Adrenal gland (tissue), 9 donors: ENCODE measurements at regions not wholly inside any gene's neighbourhood (a gene's known extent, or its start where the extent isn't known, plus 50 kb on each side); places are given as distances from the start of the nearest gene placed in this dataset.

Source experiments
- DNase-seq, 7 donors: peaks; one replicate each; pipeline ENCODE4 v3.0.0-alpha.2; 2019 to 2020
- H3K27ac ChIP-seq, 5 donors: fragments of 200-600 bp; sonication (generic) in 4 of 5; 1 replicate in 3 of 5; 2 replicates in 2 of 5; pipeline versions ENCODE4 v1.5.1 to v1.8.0; 2016 to 2020; ENCODE audit warnings: mild to moderate bottlenecking in 1 of 5
- H3K27me3 ChIP-seq: fragments of 200-600 bp; 2 replicates; pipeline ENCODE4 v1.8.0; 2021
- H3K36me3 ChIP-seq, 2 donors: fragments of 200-600 bp; replicated peaks in 1 of 2; 1 replicate in 1 of 2; 2 replicates in 1 of 2; pipeline versions ENCODE4 v1.5.1 to v1.8.0; 2018 to 2022
- H3K4me1 ChIP-seq, 2 donors: fragments of 200-600 bp; replicated peaks in 1 of 2; 1 replicate in 1 of 2; 2 replicates in 1 of 2; pipeline versions ENCODE4 v1.5.1 to v1.8.0; 2018 to 2021
- H3K4me3 ChIP-seq, 4 donors: fragments of 200-600 bp; sonication (generic) in 3 of 4; one replicate each; pipeline ENCODE4 v1.5.1; 2016 to 2018
- H3K9me3 ChIP-seq, 3 donors: fragments of 200-600 bp; sonication (generic) in 1 of 3; replicated peaks in 1 of 3; 1 replicate in 2 of 3; 2 replicates in 1 of 3; pipeline versions ENCODE4 v1.5.1 to v1.8.0; 2016 to 2021
- POLR2A ChIP-seq, 2 donors: fragments of 450-650 bp; IDR thresholded peaks; one replicate each; pipeline ENCODE4 v1.6.1; 2017; ENCODE audit warnings: antibody characterized with exemption in 2 of 2, mild to moderate bottlenecking in 2 of 2, moderate library complexity in 1 of 2
- WGBS, 4 donors: extraction: QIAGEN DNeasy Blood & Tissue Kit in 2 of 4; methylation state at CpG; one replicate each; pipeline versions ENCODE4 v1.1.5 to v1.1.7; 2013 to 2017; 5-methylcytosine and 5-hydroxymethylcytosine counted together
- intact Hi-C, 2 donors: fragments of 100-400 bp; cut with DNase I; formaldehyde crosslinking; loops; one replicate each; pipeline versions ENCODE4 v1.14.1 to v1.15.0; 2022 to 2023
- TF ChIP-seq, protein P1 (sequence below), 6 experiments: fragments of 450-650 bp in 4 of 6; fragments of 200-600 bp in 2 of 6; sonication (generic) in 1 of 6; IDR thresholded peaks; 1 replicate in 5 of 6; 2 replicates in 1 of 6; pipeline versions ENCODE4 v1.5.1 to v1.8.0; 2016 to 2021; ENCODE audit warnings: antibody characterized with exemption in 6 of 6, mild to moderate bottlenecking in 2 of 6, moderate library complexity in 1 of 6
- donor health status: healthy with polysubstance abuse.
- donor health status: Bipolar disorder and iron deficiency.
- donor health status: DM: yes; HTN: yes; CAD: no.
- donor health status: DM: no; HTN: no; CAD: no.
- donor health status: DM: no; HTN: no; CAD: no.

DNA sequence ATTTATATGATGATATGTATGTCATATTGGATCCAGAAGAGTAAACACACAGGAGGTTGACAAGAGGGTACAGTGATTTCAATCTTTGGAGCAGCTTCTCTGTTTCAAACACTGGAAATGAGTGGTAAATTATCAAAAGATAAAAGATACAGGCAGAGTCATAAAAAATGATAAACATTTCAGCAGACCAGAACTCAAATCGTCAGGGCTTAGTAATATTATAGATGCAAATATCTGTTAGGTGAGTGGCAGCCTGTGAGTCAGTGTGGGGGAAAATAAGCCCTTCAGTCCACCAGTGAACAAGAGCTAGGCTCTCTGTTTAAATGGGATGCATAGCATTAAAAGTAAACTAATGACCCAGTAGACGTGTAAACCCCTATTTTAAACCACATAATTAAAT lies 1378.1 kb downstream of the EFNA5 start:
- DNase-seq, result no peak
- Histone ChIP-seq H3K36me3 (no peaks in the 10 kb centered on the region), H3K4me3 (no peak overlapping the region), H3K4me1 (no peaks in the 10 kb centered on the region), H3K27me3 (no peaks in the 10 kb centered on the region), H3K27ac (no peak overlapping the region), H3K9me3 (no peaks in the 10 kb centered on the region)
- WGBS, 4 donors, result 22 to 61% (median 38%) methylated on average over 2 of the region's 2 CpGs
- TF ChIP-seq, protein P1, sequence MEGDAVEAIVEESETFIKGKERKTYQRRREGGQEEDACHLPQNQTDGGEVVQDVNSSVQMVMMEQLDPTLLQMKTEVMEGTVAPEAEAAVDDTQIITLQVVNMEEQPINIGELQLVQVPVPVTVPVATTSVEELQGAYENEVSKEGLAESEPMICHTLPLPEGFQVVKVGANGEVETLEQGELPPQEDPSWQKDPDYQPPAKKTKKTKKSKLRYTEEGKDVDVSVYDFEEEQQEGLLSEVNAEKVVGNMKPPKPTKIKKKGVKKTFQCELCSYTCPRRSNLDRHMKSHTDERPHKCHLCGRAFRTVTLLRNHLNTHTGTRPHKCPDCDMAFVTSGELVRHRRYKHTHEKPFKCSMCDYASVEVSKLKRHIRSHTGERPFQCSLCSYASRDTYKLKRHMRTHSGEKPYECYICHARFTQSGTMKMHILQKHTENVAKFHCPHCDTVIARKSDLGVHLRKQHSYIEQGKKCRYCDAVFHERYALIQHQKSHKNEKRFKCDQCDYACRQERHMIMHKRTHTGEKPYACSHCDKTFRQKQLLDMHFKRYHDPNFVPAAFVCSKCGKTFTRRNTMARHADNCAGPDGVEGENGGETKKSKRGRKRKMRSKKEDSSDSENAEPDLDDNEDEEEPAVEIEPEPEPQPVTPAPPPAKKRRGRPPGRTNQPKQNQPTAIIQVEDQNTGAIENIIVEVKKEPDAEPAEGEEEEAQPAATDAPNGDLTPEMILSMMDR (IDR thresholded peaks at IDR 0.05), result no peak
- no peak for TF ChIP-seq POLR2A (IDR thresholded peaks at IDR 0.05)
- intact Hi-C loops, result no loop called here

DNA sequence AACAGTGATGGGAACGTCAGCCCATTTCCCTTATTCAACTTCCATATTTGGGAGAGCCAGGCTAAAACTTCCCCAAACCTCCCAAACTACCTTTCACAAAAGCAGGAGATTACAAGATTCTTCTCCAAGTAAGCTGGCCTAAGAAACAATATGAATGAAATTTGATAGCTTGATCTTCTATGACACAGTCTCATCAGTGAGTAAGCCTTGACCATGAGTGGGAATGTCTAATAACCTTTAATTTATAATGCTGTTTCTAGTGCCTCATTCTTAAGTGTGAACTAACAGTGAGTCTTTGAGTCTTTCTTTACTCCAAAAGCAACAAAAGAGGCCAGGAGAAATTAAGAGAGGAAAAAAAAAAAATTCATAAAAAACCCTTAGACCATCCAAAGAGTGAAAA lies 1379.9 kb downstream of the EFNA5 start:
- no peaks in the 10 kb centered on the region for H3K4me1 ChIP-seq
- intact Hi-C loops, result no loop called here
- no peak for TF ChIP-seq POLR2A (IDR thresholded peaks at IDR 0.05)
- TF ChIP-seq, protein P1 (IDR thresholded peaks at IDR 0.05), result no peak
- no peak for DNase-seq
- no peaks in the 10 kb centered on the region for H3K27me3 ChIP-seq
- no peaks in the 10 kb centered on the region for H3K36me3 ChIP-seq
- H3K4me3 ChIP-seq, result no peak overlapping the region
- 67 to 93% (median 77%) methylated on average over 1 of the region's 1 CpG for WGBS, 4 donors
- H3K9me3 ChIP-seq, result no peaks in the 10 kb centered on the region
- H3K27ac ChIP-seq, result no peak overlapping the region

DNA sequence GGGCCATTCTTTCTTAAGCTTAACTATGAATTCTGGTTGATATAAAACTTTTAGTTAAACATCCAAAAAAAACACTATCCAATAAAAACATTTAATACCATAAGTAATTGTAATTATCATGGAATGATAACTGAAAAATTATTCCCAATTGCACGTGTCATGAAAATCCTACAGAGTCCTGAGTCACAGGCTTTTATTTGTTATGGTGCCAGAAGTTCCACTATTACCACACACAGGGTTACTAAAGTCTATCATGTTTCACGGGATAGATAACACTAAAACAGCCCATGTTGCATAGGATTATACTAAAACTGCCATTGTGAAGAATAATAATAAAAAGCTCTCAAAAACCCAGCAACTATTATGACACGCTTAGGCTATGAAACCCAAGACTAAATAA lies 1381.8 kb downstream of the EFNA5 start:
- TF ChIP-seq, protein P1 (IDR thresholded peaks at IDR 0.05), result no peak
- no peaks in the 10 kb centered on the region for H3K27me3 ChIP-seq
- no peak overlapping the region for H3K4me3 ChIP-seq
- H3K9me3 ChIP-seq, result no peaks in the 10 kb centered on the region
- no peak overlapping the region for H3K27ac ChIP-seq
- no peak for DNase-seq
- H3K4me1 ChIP-seq, result no peaks in the 10 kb centered on the region
- no peaks in the 10 kb centered on the region for H3K36me3 ChIP-seq
- intact Hi-C loops, result no loop called here
- WGBS, 4 donors, result 66 to 72% (median 69%) methylated on average over 3 of the region's 3 CpGs

DNA sequence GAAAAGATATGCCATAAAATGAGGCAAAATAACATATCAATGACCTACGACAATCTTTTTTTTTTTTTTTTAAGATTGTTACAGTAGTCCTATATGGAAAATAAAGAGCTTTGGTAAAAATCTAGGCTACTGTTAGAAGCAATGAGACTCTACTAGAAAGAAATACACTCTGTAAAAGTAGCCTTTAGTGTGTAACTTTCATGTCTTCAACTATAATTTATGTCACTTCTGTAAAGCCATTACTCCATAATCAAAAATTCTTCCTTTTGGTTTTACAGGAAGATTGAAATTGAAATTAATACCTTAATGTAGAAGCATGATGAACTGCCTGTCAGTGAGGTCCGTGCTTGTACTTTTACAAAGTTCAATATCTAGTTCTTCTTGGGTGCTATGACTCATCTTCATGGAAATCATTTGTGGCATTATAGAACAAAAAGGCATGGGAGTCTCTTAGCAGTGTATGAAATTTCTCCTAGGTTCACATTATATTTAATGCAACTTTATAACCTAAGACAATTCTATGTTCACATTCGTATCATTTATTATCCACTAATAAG lies 1393.1 kb downstream of the EFNA5 start:
- H3K36me3 ChIP-seq, result no peaks in the 10 kb centered on the region
- H3K27ac ChIP-seq, result no peak overlapping the region
- H3K27me3 ChIP-seq, result no peaks in the 10 kb centered on the region
- no peaks in the 10 kb centered on the region for H3K9me3 ChIP-seq
- no peaks in the 10 kb centered on the region for H3K4me1 ChIP-seq
- H3K4me3 ChIP-seq, result no peak overlapping the region
- WGBS, 4 donors, result 62 to 72% (median 64%) methylated on average over 3 of the region's 3 CpGs
- no peak for DNase-seq
- TF ChIP-seq POLR2A (IDR thresholded peaks at IDR 0.05), result no peak
- TF ChIP-seq, protein P1 (IDR thresholded peaks at IDR 0.05), result no peak
- intact Hi-C loops, result no loop called here
